HG02623 (cell line): ENCODE measurements at regions not wholly inside any gene's neighbourhood (a gene's known extent, or its start where the extent isn't known, plus 50 kb on each side); places are given as distances from the start of the nearest gene placed in this dataset.
"Not testable (repeated sequence)": the region's sequence is repeated elsewhere in the genome, so short reads cannot be mapped to it uniquely, and the experiment has no call there.

Source experiments
- ATAC-seq: cut with Tn5 transposase; IDR thresholded peaks from one replicate; pipeline ENCODE4 v1.9.1; 2021; ENCODE audit warnings: moderate library complexity; ENCODE audit not compliant: unreplicated experiment

- no peak for ATAC-seq
These were observed 1578.3 kb downstream of the EFNA5 start for GRCh38 chr5:106092455-106092854.

DNA sequence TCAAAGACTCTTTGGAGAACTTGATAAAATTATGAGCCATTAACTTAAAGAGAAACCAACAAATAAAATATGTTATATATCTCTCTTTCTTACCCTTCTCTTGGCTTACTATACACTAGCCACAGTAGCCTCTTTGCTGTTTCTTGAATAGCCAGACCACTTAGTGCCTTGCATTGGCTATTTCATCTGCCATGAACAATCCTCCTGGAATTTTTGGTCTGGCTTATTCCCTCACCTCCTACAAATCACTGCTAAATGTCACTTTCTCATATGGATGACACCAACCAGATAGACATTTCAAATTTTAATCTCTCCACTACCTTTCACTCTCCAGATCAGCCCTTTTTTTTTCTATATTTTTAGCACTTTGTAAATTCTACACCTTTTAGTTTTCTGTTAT is 1581.7 kb downstream of the EFNA5 start:
- ATAC-seq = no peak

DNA sequence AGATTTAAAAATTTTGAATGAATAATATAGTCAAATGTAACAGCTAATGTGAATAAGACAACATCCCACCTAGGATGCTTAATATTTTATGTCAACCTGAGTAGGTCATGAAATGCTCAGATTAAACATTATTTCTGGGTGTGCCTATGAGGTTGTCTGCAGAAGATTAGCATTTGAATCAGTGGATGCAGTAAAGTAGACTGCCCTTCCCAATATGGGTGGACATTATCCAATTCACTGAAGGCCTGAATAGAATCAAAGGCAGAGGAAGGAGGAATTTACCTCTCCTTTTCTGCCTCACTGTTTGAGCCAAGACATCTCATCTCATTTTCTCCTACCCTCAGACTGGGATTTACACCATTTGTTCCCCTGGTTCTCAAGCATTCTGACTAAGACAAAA is 1582.3 kb downstream of the EFNA5 start:
- no peak for ATAC-seq

DNA sequence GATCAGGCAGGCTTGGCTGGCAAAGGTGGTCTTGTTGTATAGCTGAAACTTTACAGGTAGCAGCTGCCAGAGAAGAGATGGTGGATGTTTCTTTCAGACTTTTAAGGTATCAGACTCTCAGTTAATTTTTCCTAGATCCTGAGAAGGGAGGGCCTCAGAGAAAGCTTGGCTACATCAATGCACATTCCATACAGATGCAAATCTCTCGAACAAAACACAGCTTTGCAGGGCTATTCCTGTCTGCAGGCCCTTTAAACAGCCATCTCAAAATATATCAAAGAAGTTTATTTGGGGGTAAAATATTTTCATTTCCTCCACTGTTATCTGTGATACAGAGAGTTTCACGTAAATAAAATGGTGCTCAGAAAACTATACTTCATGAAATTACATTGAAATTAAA is 1584.4 kb downstream of the EFNA5 start:
- no peak for ATAC-seq

- ATAC-seq = no peak
These were observed 1585.2 kb downstream of the EFNA5 start for GRCh38 chr5:106085556-106085955.

GRCh38 chr5:106085136-106085535 is 1585.6 kb downstream of the EFNA5 start:
- no peak for ATAC-seq

GRCh38 chr5:106080535-106080934 is 1590.2 kb downstream of the EFNA5 start:
- ATAC-seq = no peak

DNA sequence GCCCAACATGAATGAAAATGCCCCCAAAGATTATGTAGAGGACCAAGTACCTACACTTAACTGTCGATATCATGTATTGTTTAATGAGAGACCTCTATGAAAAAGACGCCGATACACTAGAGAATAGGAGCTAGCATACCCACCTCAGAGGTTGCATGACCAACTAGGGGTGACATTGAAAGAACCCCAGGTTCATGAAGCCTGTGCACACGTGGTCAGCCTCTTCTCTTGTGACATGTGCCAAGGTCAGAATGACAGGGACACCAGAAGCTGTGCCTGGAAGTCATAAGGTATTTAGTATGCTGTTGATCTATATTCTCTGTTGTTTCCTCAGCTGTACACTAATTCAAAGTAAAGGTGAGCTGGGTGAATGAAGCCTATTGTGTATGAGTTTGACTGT is 1594.1 kb downstream of the EFNA5 start:
- ATAC-seq = no peak

- ATAC-seq = no peak
These were observed 1598.5 kb downstream of the EFNA5 start for GRCh38 chr5:106072208-106072607.

- ATAC-seq = no peak
These were observed 1623.4 kb downstream of the EFNA5 start for GRCh38 chr5:106047341-106047740.

DNA sequence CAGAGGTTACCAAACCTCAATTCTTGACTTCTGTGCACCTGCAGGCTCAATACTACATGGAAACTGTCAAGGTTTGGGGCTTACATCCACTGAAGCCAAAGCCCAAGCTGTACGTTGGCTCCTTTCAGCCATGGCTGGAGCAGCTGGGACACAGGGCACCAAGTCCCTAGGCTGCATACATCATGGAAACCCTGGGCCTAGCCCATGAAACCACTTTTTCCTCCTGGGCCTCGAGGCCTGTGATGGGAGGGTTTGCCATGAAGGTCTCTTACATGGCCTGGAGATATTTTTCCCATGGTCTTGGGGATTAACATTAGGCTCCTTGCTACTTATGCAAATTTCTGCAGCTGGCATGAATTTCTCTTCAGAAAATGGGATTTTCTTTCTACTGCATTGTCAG is 1638.7 kb downstream of the EFNA5 start:
- ATAC-seq = not testable (repeated sequence)

DNA sequence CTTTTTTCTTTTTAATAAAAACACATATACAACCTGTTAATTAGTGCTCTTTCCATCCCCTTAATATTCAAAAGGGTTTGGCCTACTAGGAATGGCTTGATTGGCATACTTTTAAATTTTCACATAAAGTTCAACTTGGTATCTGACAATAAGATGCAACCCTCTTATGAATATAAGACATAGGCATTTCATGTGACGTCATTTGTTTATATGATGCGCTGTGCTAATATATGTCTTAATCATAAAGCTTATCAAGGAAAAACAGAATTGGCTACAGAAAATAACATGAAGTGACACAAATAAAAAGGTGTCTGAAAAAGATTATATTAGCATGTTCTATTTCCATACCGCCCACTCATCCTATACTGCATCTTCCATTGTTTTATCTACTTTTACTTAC is 1642.4 kb downstream of the EFNA5 start:
- no peak for ATAC-seq

- no peak for ATAC-seq
These were observed 1649.8 kb downstream of the EFNA5 start for GRCh38 chr5:106020894-106021293.

DNA sequence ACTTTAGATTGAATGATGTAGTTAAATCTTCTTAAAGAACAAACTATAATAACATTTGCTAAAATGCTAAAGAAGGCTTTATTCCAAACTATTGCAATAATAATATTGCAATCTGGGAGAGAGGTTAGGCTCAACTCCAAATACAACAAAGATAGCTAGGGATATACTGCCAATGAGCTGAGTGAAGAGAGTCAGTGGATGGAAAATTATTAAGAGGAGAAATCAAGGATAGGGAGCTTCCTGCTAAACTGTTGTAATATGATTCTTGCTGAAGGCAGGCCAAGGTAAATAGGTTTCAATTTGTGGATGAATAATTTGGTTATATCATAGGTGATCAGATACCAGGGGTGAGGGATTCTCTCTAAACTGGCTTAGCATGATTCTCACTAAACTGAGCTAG is 1651.5 kb downstream of the EFNA5 start:
- no peak for ATAC-seq

DNA sequence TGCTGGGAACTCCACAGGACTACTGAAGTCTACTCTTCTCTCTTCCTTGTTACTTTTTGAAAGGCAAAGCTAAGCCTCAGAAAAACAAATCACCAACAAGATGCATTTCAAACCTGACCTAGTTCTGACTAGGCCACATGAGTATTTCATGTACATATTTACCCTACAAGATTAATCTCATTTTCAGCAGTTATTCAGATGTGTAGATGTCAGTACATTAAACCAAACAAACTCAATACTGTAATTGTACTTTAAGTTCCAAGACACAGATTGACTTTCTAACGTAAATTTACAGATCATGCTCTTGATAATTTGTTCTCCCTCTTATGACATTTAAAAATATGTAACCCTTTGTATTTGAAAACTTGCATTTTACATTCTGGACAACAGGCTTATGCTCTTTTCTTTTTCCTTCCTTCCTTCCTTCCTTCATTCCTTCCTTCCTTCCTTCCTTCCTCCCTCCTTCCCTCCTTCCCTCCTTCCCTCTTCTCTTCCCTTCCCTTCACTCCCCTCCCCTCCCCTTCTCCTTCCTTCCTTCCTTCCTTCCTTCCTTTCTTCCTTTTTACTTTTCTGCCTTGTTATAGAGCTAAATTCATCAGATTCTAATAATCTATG is 1653.4 kb downstream of the EFNA5 start:
- no peak for ATAC-seq

GRCh38 chr5:106014262-106014661 is 1656.5 kb downstream of the EFNA5 start:
- no peak for ATAC-seq

DNA sequence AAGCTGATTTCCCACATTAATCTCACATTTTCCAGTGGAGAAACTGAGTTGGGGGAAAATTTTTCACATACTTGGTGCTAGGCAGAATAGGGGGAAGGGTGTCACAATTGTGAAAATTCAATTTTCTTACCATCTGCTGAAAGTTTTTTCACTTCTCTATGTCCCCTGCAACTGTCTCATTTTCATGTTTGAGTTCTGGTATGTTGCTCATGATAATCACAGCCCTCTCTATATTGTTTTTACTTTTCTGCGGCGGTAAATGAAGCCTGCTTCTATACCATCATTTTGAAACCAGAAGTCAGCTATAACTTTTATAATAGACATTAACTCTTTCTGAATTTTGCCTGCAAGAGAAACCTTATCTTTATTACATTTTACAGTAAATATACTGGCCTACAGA is 1664.5 kb downstream of the EFNA5 start:
- no peak for ATAC-seq

GRCh38 chr5:105998991-105999390 is 1671.7 kb downstream of the EFNA5 start:
- not testable (repeated sequence) for ATAC-seq

DNA sequence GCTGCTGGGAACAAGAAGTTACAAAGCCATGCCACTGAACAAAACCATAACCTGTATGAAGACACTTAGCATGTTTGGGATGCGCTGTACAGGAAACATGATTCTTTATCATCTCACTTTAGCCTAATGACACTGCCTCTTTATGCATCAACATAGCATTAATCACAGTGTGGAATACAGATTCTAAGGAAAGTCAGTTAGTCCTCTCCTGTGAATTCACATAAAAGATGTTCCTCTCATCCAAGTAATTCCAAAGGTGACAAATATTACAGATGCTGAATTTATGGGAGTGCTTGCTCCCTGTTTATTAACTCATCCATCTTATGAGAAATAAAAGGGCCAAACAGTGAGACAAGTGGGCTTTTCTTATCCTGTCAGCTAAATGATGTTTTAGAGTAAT is 1677.7 kb downstream of the EFNA5 start:
- no peak for ATAC-seq

DNA sequence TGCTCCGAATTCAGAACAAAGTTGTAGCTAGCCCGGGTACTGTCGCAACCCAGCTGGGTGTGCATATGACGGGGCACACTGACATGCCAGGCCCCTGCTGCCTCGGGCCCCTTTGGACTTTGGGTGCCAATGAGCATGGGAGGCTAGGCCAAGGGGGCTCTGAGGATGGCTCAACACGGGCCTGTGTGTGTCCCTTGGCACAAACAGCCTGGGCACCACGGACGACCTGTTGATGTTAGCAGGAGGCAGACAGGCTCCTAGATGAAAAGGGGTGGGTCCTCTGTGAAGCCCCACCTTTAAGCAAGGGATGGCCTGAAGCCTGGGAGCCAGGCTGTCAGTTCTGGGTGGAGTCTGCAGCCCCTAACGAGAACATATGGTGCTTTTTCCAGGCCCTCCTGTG is 1688.2 kb downstream of the EFNA5 start:
- no peak for ATAC-seq

GRCh38 chr5:105978011-105978410 is 1692.7 kb downstream of the EFNA5 start:
- ATAC-seq = no peak

DNA sequence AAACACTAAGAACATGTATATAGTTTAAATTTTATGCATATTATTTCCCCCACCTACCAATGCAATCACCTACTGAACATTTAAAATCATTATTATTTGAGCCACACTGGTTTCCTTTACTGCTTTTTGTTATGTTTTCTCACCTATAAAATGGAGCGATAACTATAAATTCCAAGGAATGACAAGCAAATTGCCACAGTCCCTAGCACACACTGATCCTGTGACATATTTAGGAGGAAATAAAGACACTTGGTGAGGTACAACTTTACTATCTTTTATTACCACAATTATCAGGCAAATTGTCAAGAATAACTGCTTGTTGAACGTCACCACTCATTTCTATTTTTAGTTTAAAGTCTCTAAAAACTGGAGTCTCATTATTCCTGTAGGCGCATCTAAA is 1693.6 kb downstream of the EFNA5 start:
- no peak for ATAC-seq

DNA sequence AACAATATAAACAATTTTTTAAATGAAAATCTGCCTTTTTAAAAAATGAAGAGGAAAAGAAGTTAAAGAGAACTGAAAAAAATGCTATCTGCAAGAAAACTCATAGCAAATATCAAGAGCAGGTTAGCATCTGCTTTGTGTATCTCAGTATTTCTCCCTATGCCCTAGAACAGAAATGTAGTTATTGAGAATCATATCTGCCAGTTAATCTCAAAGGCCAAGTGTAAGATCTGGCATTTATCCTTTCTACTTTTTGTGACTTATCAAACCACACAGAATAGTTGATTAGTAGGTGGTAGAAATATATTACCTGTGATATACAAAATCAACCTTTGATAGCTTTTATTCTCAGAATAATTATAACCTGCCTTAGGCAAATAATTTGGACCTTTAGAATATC is 1699.8 kb downstream of the EFNA5 start:
- ATAC-seq = no peak

GRCh38 chr5:105968981-105969380 is 1701.8 kb downstream of the EFNA5 start:
- no peak for ATAC-seq
